ENCODE measurements at regions not wholly inside any gene's neighbourhood (a gene's known extent, or its start where the extent isn't known, plus 50 kb on each side); places are given as distances from the start of the nearest gene placed in this dataset.

- Mint-ChIP-seq H3K4me1 (no peaks in the 10 kb centered on the region), H3K27ac (no peak overlapping the region), H3K36me3 (no peaks in the 10 kb centered on the region), H3K27me3 (no peaks in the 10 kb centered on the region), H3K9me3 (peaks cover 0 to 8% (median 0%) of the 10 kb centered on the region in 8 donors), H3K4me3 (no peak overlapping the region)
- Histone ChIP-seq H3K36me3 (ENCODE audit: insufficient read depth, low read length) (no peaks in the 10 kb centered on the region), H3K27ac (ENCODE audit: low read depth, low read length) (no peak overlapping the region), H3K9me3 (ENCODE audit: control insufficient read depth in 1 of 2, low read length in 2 of 2) (no peaks in the 10 kb centered on the region), H3K27me3 (ENCODE audit: insufficient read depth, low read length) (no peaks in the 10 kb centered on the region), H3K4me3 (ENCODE audit: low read length in 2 of 2) (no peak overlapping the region), H3K4me1 (ENCODE audit: insufficient read depth, low read length) (no peaks in the 10 kb centered on the region)
- intact Hi-C loops (cut with micrococcal nuclease): no loop called here
- POLR2A ChIA-PET (ENCODE audit: partially characterized antibody): no interaction called here
- CTCF ChIA-PET (ENCODE audit: partially characterized antibody): no interaction called here
- DNase-seq: no peak
Observed at GRCh38 chr2:59803586-59803985, 749.9 kb downstream of the BCL11A start.

GRCh38 chr2:59798687-59799232 is 754.7 kb downstream of the BCL11A start:
- Histone ChIP-seq H3K27me3 (ENCODE audit: insufficient read depth, low read length) (no peaks in the 10 kb centered on the region), H3K9me3 (ENCODE audit: control insufficient read depth in 1 of 2, low read length in 2 of 2) (no peaks in the 10 kb centered on the region), H3K4me3 (ENCODE audit: low read length in 2 of 2) (no peak overlapping the region), H3K4me1 (ENCODE audit: insufficient read depth, low read length) (no peaks in the 10 kb centered on the region), H3K27ac (ENCODE audit: low read depth, low read length) (no peak overlapping the region), H3K36me3 (ENCODE audit: insufficient read depth, low read length) (no peaks in the 10 kb centered on the region)
- Mint-ChIP-seq H3K36me3 (no peaks in the 10 kb centered on the region), H3K4me3 (no peak overlapping the region), H3K4me1 (no peaks in the 10 kb centered on the region), H3K9me3 (peaks cover 0 to 8% (median 2%) of the 10 kb centered on the region in 8 donors), H3K27me3 (no peaks in the 10 kb centered on the region), H3K27ac (no peak overlapping the region)
- no peak for DNase-seq
- CTCF ChIA-PET (ENCODE audit: partially characterized antibody): no interaction called here
- POLR2A ChIA-PET (ENCODE audit: partially characterized antibody): no interaction called here
- intact Hi-C loops (cut with micrococcal nuclease): no loop called here

- H3K27me3 Mint-ChIP-seq: peaks cover 0 to 2% of the 10 kb centered on the region in 2 donors
- no peak overlapping the region for H3K4me3 Mint-ChIP-seq
- Histone ChIP-seq H3K4me1 (ENCODE audit: insufficient read depth, low read length) (no peaks in the 10 kb centered on the region), H3K36me3 (ENCODE audit: insufficient read depth, low read length) (no peaks in the 10 kb centered on the region), H3K27me3 (ENCODE audit: insufficient read depth, low read length) (no peaks in the 10 kb centered on the region), H3K27ac (ENCODE audit: low read depth, low read length) (no peak overlapping the region), H3K9me3 (ENCODE audit: control insufficient read depth in 1 of 2, low read length in 2 of 2) (no peaks in the 10 kb centered on the region), H3K4me3 (ENCODE audit: low read length in 2 of 2) (no peak overlapping the region)
- DNase-seq: no peak
- no peaks in the 10 kb centered on the region for H3K4me1 Mint-ChIP-seq
- intact Hi-C loops (cut with micrococcal nuclease): no loop called here
- H3K27ac Mint-ChIP-seq: peak overlapping the region in 1 of 7 donors; percentile 55
- POLR2A ChIA-PET (ENCODE audit: partially characterized antibody): no interaction called here
- H3K36me3 Mint-ChIP-seq: no peaks in the 10 kb centered on the region
- peaks cover 0 to 10% (median under 1%) of the 10 kb centered on the region in 8 donors for H3K9me3 Mint-ChIP-seq
- CTCF ChIA-PET (ENCODE audit: partially characterized antibody): no interaction called here
Observed at GRCh38 chr2:59791004-59791618, 762.3 kb downstream of the BCL11A start.

GRCh38 chr2:59790186-59791003 is 763.1 kb downstream of the BCL11A start:
- peaks cover 0 to 2% of the 10 kb centered on the region in 2 donors for H3K27me3 Mint-ChIP-seq
- no peak overlapping the region for H3K4me3 Mint-ChIP-seq
- no peaks in the 10 kb centered on the region for H3K36me3 Mint-ChIP-seq
- H3K4me1 ChIP-seq (ENCODE audit: insufficient read depth, low read length): no peaks in the 10 kb centered on the region
- H3K4me1 Mint-ChIP-seq: no peaks in the 10 kb centered on the region
- DNase-seq: no peak
- H3K27me3 ChIP-seq (ENCODE audit: insufficient read depth, low read length): no peaks in the 10 kb centered on the region
- POLR2A ChIA-PET (ENCODE audit: partially characterized antibody): no interaction called here
- CTCF ChIA-PET (ENCODE audit: partially characterized antibody): no interaction called here
- H3K36me3 ChIP-seq (ENCODE audit: insufficient read depth, low read length): no peaks in the 10 kb centered on the region
- no peaks in the 10 kb centered on the region for H3K9me3 ChIP-seq (ENCODE audit: control insufficient read depth in 1 of 2, low read length in 2 of 2)
- H3K9me3 Mint-ChIP-seq: peaks cover 0 to 10% (median under 1%) of the 10 kb centered on the region in 8 donors
- no peak overlapping the region for H3K27ac Mint-ChIP-seq
- no peak overlapping the region for H3K4me3 ChIP-seq (ENCODE audit: low read length in 2 of 2)
- intact Hi-C loops (cut with micrococcal nuclease): no loop called here
- no peak overlapping the region for H3K27ac ChIP-seq (ENCODE audit: low read depth, low read length)

GRCh38 chr2:59789523-59789922 is 763.9 kb downstream of the BCL11A start:
- Mint-ChIP-seq H3K27ac (no peak overlapping the region), H3K27me3 (peaks cover 0 to 2% of the 10 kb centered on the region in 2 donors), H3K4me3 (no peak overlapping the region), H3K36me3 (no peaks in the 10 kb centered on the region), H3K4me1 (no peaks in the 10 kb centered on the region), H3K9me3 (peaks cover 0 to 6% (median under 1%) of the 10 kb centered on the region in 8 donors)
- no peak for DNase-seq
- H3K27ac ChIP-seq (ENCODE audit: low read depth, low read length): no peak overlapping the region
- no peaks in the 10 kb centered on the region for H3K36me3 ChIP-seq (ENCODE audit: insufficient read depth, low read length)
- intact Hi-C loops (cut with micrococcal nuclease): no loop called here
- H3K27me3 ChIP-seq (ENCODE audit: insufficient read depth, low read length): no peaks in the 10 kb centered on the region
- no peaks in the 10 kb centered on the region for H3K4me1 ChIP-seq (ENCODE audit: insufficient read depth, low read length)
- CTCF ChIA-PET (ENCODE audit: partially characterized antibody): no interaction called here
- no peak overlapping the region for H3K4me3 ChIP-seq (ENCODE audit: low read length in 2 of 2)
- POLR2A ChIA-PET (ENCODE audit: partially characterized antibody): no interaction called here
- H3K9me3 ChIP-seq (ENCODE audit: control insufficient read depth in 1 of 2, low read length in 2 of 2): no peaks in the 10 kb centered on the region

- H3K4me1 Mint-ChIP-seq: no peaks in the 10 kb centered on the region
- POLR2A ChIA-PET (ENCODE audit: partially characterized antibody): no interaction called here
Observed at GRCh38 chr2:59787095-59787494, 766.4 kb downstream of the BCL11A start.

GRCh38 chr2:59786684-59787083 is 766.8 kb downstream of the BCL11A start:
- Mint-ChIP-seq H3K27ac (no peak overlapping the region), H3K9me3 (peaks cover 0 to 7% (median 0%) of the 10 kb centered on the region in 8 donors), H3K36me3 (no peaks in the 10 kb centered on the region), H3K4me1 (no peaks in the 10 kb centered on the region), H3K4me3 (no peak overlapping the region), H3K27me3 (peaks cover 0 to 2% of the 10 kb centered on the region in 2 donors)
- ChIA-PET POLR2A (ENCODE audit: partially characterized antibody) (no interaction called here), CTCF (ENCODE audit: partially characterized antibody) (no interaction called here)
- Histone ChIP-seq H3K4me3 (ENCODE audit: low read length in 2 of 2) (no peak overlapping the region), H3K4me1 (ENCODE audit: insufficient read depth, low read length) (no peaks in the 10 kb centered on the region), H3K36me3 (ENCODE audit: insufficient read depth, low read length) (no peaks in the 10 kb centered on the region), H3K27me3 (ENCODE audit: insufficient read depth, low read length) (no peaks in the 10 kb centered on the region), H3K9me3 (ENCODE audit: control insufficient read depth in 1 of 2, low read length in 2 of 2) (no peaks in the 10 kb centered on the region), H3K27ac (ENCODE audit: low read depth, low read length) (no peak overlapping the region)
- DNase-seq: no peak
- intact Hi-C loops (cut with micrococcal nuclease): no loop called here

More at GRCh38 chr2:59787095-59787494, 766.4 kb downstream of the BCL11A start:
- Mint-ChIP-seq H3K4me3 (no peak overlapping the region), H3K36me3 (no peaks in the 10 kb centered on the region), H3K9me3 (peaks cover 0 to 7% (median 0%) of the 10 kb centered on the region in 8 donors), H3K27me3 (peaks cover 0 to 2% of the 10 kb centered on the region in 2 donors), H3K27ac (no peak overlapping the region)
- no peak for DNase-seq
- H3K9me3 ChIP-seq (ENCODE audit: control insufficient read depth in 1 of 2, low read length in 2 of 2): no peaks in the 10 kb centered on the region
- no peaks in the 10 kb centered on the region for H3K4me1 ChIP-seq (ENCODE audit: insufficient read depth, low read length)
- H3K4me3 ChIP-seq (ENCODE audit: low read length in 2 of 2): no peak overlapping the region
- intact Hi-C loops (cut with micrococcal nuclease): no loop called here
- no peaks in the 10 kb centered on the region for H3K36me3 ChIP-seq (ENCODE audit: insufficient read depth, low read length)
- H3K27ac ChIP-seq (ENCODE audit: low read depth, low read length): no peak overlapping the region
- CTCF ChIA-PET (ENCODE audit: partially characterized antibody): no interaction called here
- no peaks in the 10 kb centered on the region for H3K27me3 ChIP-seq (ENCODE audit: insufficient read depth, low read length)
